Neural crest cell (in vitro differentiated cells): ENCODE measurements at regions not wholly inside any gene's neighbourhood (a gene's known extent, or its start where the extent isn't known, plus 50 kb on each side); places are given as distances from the start of the nearest gene placed in this dataset.

Experiments used
- DNase-seq: peaks from one replicate; pipeline ENCODE4 v3.0.0; 2021; ENCODE audit warnings: low read depth, mixed read lengths, low spot score
- H3K27ac Mint-ChIP-seq: one replicate; pipeline ENCODE4 v1.8.0; 2021; ENCODE audit warnings: mild to moderate bottlenecking, mixed read lengths; ENCODE audit not compliant: unreplicated experiment
- H3K27me3 Mint-ChIP-seq: 2 replicates; pipeline ENCODE4 v1.8.0; 2021; ENCODE audit warnings: low read depth, mild to moderate bottlenecking, mixed read lengths
- H3K36me3 Mint-ChIP-seq: 2 replicates; pipeline ENCODE4 v1.8.0; 2021; ENCODE audit warnings: low read depth, mild to moderate bottlenecking, mixed read lengths
- H3K4me1 Mint-ChIP-seq: 2 replicates; pipeline ENCODE4 v1.8.0; 2021; ENCODE audit warnings: mixed read lengths
- H3K4me3 Mint-ChIP-seq: one replicate; pipeline ENCODE4 v1.8.0; 2021; ENCODE audit warnings: mild to moderate bottlenecking, mixed read lengths
- H3K9me3 Mint-ChIP-seq: 2 replicates; pipeline ENCODE4 v1.8.0; 2021; ENCODE audit warnings: mixed read lengths
- CTCF ChIP-seq: fragments of 200-600 bp; sonication (generic); conservative IDR thresholded peaks from 2 replicates; pipeline ENCODE4 v1.5.0; 2021; ENCODE audit warnings: antibody characterized with exemption, mild to moderate bottlenecking

GRCh38 chr17:72008236-72008876, 112.5 kb upstream of the SOX9 start:
- no peak overlapping the region for H3K4me3 Mint-ChIP-seq
- no peaks in the 10 kb centered on the region for H3K36me3 Mint-ChIP-seq
- H3K27me3 Mint-ChIP-seq = no peaks in the 10 kb centered on the region

GRCh38 chr17:72011561-72011960, 109.3 kb upstream of the SOX9 start:
- Mint-ChIP-seq H3K27ac (no peak overlapping the region), H3K27me3 (no peaks in the 10 kb centered on the region), H3K4me3 (no peak overlapping the region), H3K9me3 (no peaks in the 10 kb centered on the region), H3K36me3 (no peaks in the 10 kb centered on the region), H3K4me1 (no peaks in the 10 kb centered on the region)
- no peak for DNase-seq
- no peak for TF ChIP-seq CTCF

More at GRCh38 chr17:72008236-72008876, 112.5 kb upstream of the SOX9 start:
- H3K27ac Mint-ChIP-seq = no peak overlapping the region
- H3K9me3 Mint-ChIP-seq = no peaks in the 10 kb centered on the region
- no peak for DNase-seq
- no peaks in the 10 kb centered on the region for H3K4me1 Mint-ChIP-seq
- TF ChIP-seq CTCF = no peak

GRCh38 chr17:72021417-72022041, 99.3 kb upstream of the SOX9 start:
- Mint-ChIP-seq H3K9me3 (no peaks in the 10 kb centered on the region), H3K27me3 (no peaks in the 10 kb centered on the region), H3K27ac (no peak overlapping the region), H3K4me1 (peaks cover 4% of the 10 kb centered on the region), H3K36me3 (no peaks in the 10 kb centered on the region), H3K4me3 (no peak overlapping the region)
- no peak for DNase-seq
- no peak for TF ChIP-seq CTCF

GRCh38 chr17:72022328-72023275, 98.2 kb upstream of the SOX9 start:
- H3K9me3 Mint-ChIP-seq = no peaks in the 10 kb centered on the region
- no peaks in the 10 kb centered on the region for H3K36me3 Mint-ChIP-seq
- H3K4me1 Mint-ChIP-seq = peaks cover 12% of the 10 kb centered on the region

More at GRCh38 chr17:72022328-72023275, 98.2 kb upstream of the SOX9 start:
- Mint-ChIP-seq H3K4me3 (no peak overlapping the region), H3K27ac (no peak overlapping the region), H3K27me3 (no peaks in the 10 kb centered on the region)
- no peak for DNase-seq
- no peak for TF ChIP-seq CTCF
